ENCODE measurements at regions not wholly inside any gene's neighbourhood (a gene's known extent, or its start where the extent isn't known, plus 50 kb on each side); places are given as distances from the start of the nearest gene placed in this dataset.

GRCh38 chr10:89153971-89154370, 53.1 kb downstream of the CH25H start:
- Mint-ChIP-seq H3K9me3 (no peaks in the 10 kb centered on the region), H3K36me3 (ENCODE audit: low read depth) (no peaks in the 10 kb centered on the region), H3K27ac (no peak overlapping the region), H3K4me3 (no peak overlapping the region), H3K4me1 (peaks cover 6% of the 10 kb centered on the region), H3K27me3 (peaks cover 33% of the 10 kb centered on the region)
- no peak for DNase-seq
- POLR2A ChIA-PET: no interaction called here
- CTCF ChIA-PET: no interaction called here

- H3K36me3 Mint-ChIP-seq (ENCODE audit: low read depth): no peaks in the 10 kb centered on the region
- no peak overlapping the region for H3K27ac Mint-ChIP-seq
- H3K27me3 Mint-ChIP-seq: peaks cover 29% of the 10 kb centered on the region
- CTCF ChIA-PET: no interaction called here
- no peaks in the 10 kb centered on the region for H3K4me1 Mint-ChIP-seq
- no peaks in the 10 kb centered on the region for H3K9me3 Mint-ChIP-seq
- H3K4me3 Mint-ChIP-seq: no peak overlapping the region
- no peak for DNase-seq
- POLR2A ChIA-PET: no interaction called here
These were observed 54.0 kb downstream of the CH25H start for GRCh38 chr10:89153116-89153515.

DNA sequence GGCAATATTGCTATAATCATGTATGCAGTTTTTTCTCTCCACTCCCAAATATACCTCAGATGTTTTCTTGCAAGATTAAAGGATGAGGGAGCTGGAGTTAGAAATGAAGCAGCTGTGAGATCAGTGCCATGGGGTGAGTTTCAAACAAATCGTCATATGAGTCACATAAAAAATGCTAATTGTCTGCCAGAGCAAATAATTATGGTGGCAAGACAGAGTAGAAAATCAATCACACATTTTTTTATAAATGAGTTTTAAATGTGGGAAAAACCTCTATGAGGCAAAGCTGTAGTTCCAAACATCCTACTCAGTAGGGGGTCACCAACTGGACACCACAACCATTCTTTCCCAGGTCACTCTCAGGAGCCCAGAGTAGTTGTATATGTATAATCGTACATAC, 55.3 kb downstream of the CH25H start:
- H3K4me3 Mint-ChIP-seq: no peak overlapping the region
- POLR2A ChIA-PET: no interaction called here
- CTCF ChIA-PET: no interaction called here

DNA sequence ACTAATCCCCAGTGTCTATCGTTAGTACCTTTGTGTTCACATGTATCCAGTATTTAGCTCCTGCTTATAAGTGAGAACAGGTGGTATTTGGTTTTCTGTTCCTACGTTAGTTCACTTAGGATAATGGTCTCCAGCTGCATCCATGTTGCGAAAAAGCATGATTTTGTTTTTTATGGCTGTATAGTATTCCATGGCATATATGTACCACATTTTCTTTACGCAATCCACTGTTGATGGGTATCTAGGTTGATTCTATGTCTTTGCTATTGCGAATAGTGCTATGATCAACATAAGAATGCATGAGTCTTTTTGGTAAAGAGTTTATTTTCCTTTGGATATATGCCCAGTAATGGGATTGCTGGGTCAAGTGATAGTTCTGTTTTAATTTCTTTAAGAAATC, 59.1 kb downstream of the CH25H start:
- peaks cover 7% of the 10 kb centered on the region for H3K27me3 Mint-ChIP-seq
- H3K27ac Mint-ChIP-seq: no peak overlapping the region
- H3K9me3 Mint-ChIP-seq: no peaks in the 10 kb centered on the region
- no peak overlapping the region for H3K4me3 Mint-ChIP-seq
- POLR2A ChIA-PET: no interaction called here
- DNase-seq: no peak
- CTCF ChIA-PET: no interaction called here
- peaks cover 16% of the 10 kb centered on the region for H3K4me1 Mint-ChIP-seq
- H3K36me3 Mint-ChIP-seq (ENCODE audit: low read depth): no peaks in the 10 kb centered on the region

More for the DNA sequence above, 55.3 kb downstream of the CH25H start:
- H3K9me3 Mint-ChIP-seq: no peaks in the 10 kb centered on the region
- no peaks in the 10 kb centered on the region for H3K4me1 Mint-ChIP-seq
- no peak overlapping the region for H3K27ac Mint-ChIP-seq
- H3K36me3 Mint-ChIP-seq (ENCODE audit: low read depth): no peaks in the 10 kb centered on the region
- no peak for DNase-seq
- peaks cover 26% of the 10 kb centered on the region for H3K27me3 Mint-ChIP-seq

DNA sequence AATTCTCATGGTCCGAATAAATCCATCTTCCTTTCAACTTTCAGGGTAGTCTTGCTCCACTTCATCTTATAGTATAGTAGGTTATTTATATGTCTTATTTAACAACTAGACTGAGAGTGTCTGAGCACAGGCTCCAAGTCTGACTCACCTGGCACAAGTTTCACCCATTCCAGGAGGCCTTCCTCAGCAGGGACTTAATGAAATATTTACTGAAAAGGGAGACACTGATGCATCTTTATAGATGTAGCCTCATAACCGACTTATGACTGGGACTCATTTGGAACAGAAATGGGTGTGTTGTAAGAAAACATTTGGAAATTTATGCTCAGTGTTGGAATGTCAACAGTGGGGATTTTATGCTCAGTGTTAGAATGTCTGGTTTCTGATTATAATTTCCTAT, 59.9 kb downstream of the CH25H start:
- Mint-ChIP-seq H3K9me3 (no peaks in the 10 kb centered on the region), H3K36me3 (ENCODE audit: low read depth) (no peaks in the 10 kb centered on the region), H3K27ac (no peak overlapping the region), H3K4me1 (peaks cover 19% of the 10 kb centered on the region), H3K27me3 (peaks cover 7% of the 10 kb centered on the region), H3K4me3 (no peak overlapping the region)
- POLR2A ChIA-PET: no interaction called here
- no peak for DNase-seq
- CTCF ChIA-PET: no interaction called here

GRCh38 chr10:89144836-89145235, 62.3 kb downstream of the CH25H start:
- ChIA-PET CTCF (interaction anchor here (0.6 kb wide), 1 partner anchor 411 kb away, joined by 3 read pairs; no protein-coding TSS in a partner anchor), POLR2A (interaction anchor here (1.2 kb wide), 1 partner anchor 19 kb away, joined by 3 read pairs; no protein-coding TSS in a partner anchor)
- Mint-ChIP-seq H3K4me1 (peaks cover 19% of the 10 kb centered on the region), H3K9me3 (no peaks in the 10 kb centered on the region), H3K36me3 (ENCODE audit: low read depth) (no peaks in the 10 kb centered on the region), H3K27me3 (peaks cover 4% of the 10 kb centered on the region), H3K27ac (no peak overlapping the region), H3K4me3 (no peak overlapping the region)
- no peak for DNase-seq

DNA sequence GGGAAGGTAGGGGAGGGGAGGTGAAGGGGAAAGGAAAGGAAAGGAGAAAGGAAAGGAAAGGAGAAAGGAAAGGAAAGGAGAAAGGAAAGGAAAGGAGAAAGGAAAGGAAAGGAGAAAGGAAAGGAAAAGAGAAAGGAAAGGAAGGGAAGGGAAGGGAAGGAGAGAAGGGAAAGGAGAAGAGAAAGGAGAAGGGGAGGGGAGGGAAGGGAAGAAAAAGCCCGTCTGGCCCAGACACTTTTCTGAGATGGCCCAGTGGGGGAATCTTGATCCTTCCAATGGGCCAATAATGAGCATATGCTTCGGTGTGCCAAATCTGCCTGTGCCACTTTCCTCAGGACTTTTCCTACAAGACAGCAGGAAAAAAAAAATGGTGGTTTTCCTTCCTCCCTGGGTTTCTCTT, 64.5 kb downstream of the CH25H start:
- no peaks in the 10 kb centered on the region for H3K9me3 Mint-ChIP-seq
- CTCF ChIA-PET: no interaction called here
- H3K4me1 Mint-ChIP-seq: peaks cover 21% of the 10 kb centered on the region
- H3K27me3 Mint-ChIP-seq: peaks cover 4% of the 10 kb centered on the region
- no peak overlapping the region for H3K27ac Mint-ChIP-seq
- H3K36me3 Mint-ChIP-seq (ENCODE audit: low read depth): no peaks in the 10 kb centered on the region
- POLR2A ChIA-PET: no interaction called here
- H3K4me3 Mint-ChIP-seq: no peak overlapping the region
- no peak for DNase-seq

- CTCF ChIA-PET: no interaction called here
- Mint-ChIP-seq H3K4me1 (peaks cover 12% of the 10 kb centered on the region), H3K4me3 (no peak overlapping the region), H3K9me3 (no peaks in the 10 kb centered on the region), H3K36me3 (ENCODE audit: low read depth) (no peaks in the 10 kb centered on the region), H3K27me3 (peaks cover 4% of the 10 kb centered on the region), H3K27ac (no peak overlapping the region)
- POLR2A ChIA-PET: no interaction called here
- DNase-seq: no peak
These were observed 68.2 kb downstream of the CH25H start for GRCh38 chr10:89138755-89139490.

DNA sequence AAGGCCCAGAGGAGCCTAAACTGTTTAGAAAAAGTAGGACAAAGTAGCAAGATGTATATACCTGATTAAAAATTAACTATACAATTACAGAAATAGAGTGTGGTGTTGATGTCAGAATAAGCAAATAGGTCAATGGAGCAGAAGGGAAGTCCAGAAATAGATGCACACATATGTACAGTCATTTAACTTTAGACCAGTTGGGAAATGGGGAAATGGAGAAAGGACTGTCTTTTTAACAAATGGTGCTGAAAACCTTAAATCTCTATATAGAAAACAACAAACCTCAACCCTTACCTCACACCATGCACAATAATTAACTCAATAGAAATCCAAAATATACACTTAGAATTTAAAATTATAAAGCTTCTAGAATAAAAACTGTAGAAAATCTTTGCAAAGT, 72.2 kb downstream of the CH25H start:
- Mint-ChIP-seq H3K36me3 (ENCODE audit: low read depth) (no peaks in the 10 kb centered on the region), H3K4me3 (no peak overlapping the region), H3K27me3 (peaks cover 7% of the 10 kb centered on the region), H3K9me3 (no peaks in the 10 kb centered on the region), H3K4me1 (peaks cover 2% of the 10 kb centered on the region), H3K27ac (no peak overlapping the region)
- ChIA-PET POLR2A (no interaction called here), CTCF (no interaction called here)
- DNase-seq: no peak

DNA sequence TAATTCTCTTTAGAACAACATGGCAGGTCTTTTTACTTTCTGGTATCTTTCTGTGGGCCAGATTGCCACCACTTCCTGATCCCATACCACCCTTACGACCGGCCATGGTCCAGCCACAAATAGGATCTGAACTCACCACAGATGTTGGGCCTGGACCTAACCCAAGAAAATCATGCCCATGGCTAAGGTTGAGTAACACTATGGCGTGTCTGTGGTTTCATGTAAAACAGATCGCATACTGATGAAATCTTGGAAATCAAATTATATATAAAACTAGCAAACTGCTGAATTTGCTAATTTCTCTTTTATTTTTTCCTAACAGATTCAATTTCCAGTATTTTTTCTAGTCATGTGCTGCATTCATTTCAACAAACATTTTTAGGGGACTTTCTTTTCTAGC, 77.2 kb downstream of the CH25H start:
- Mint-ChIP-seq H3K27me3 (peaks cover 14% of the 10 kb centered on the region), H3K9me3 (no peaks in the 10 kb centered on the region), H3K4me1 (no peaks in the 10 kb centered on the region), H3K27ac (no peak overlapping the region), H3K36me3 (ENCODE audit: low read depth) (no peaks in the 10 kb centered on the region), H3K4me3 (no peak overlapping the region)
- POLR2A ChIA-PET: no interaction called here
- CTCF ChIA-PET: no interaction called here
- no peak for DNase-seq

- no peak overlapping the region for H3K4me3 Mint-ChIP-seq
- H3K4me1 Mint-ChIP-seq: no peaks in the 10 kb centered on the region
- POLR2A ChIA-PET: no interaction called here
- CTCF ChIA-PET: no interaction called here
- H3K27ac Mint-ChIP-seq: no peak overlapping the region
- no peak for DNase-seq
- no peaks in the 10 kb centered on the region for H3K9me3 Mint-ChIP-seq
- H3K27me3 Mint-ChIP-seq: peaks cover 31% of the 10 kb centered on the region
- H3K36me3 Mint-ChIP-seq (ENCODE audit: low read depth): no peaks in the 10 kb centered on the region
These were observed 84.6 kb downstream of the CH25H start for GRCh38 chr10:89122433-89123051.

DNA sequence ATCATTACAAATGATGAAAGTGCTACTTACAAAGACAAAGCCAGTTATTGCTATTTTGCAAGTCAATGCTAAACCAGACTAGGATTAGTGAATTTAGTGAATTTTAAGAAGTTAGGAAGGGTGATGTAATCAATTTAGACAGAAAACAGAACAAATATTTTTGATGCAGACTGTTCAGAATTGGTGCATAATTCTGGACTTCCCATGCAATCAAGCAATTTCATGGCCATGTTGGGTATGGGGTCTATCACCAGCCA, 85.4 kb downstream of the CH25H start:
- Mint-ChIP-seq H3K4me3 (no peak overlapping the region), H3K27ac (no peak overlapping the region), H3K27me3 (peaks cover 36% of the 10 kb centered on the region), H3K9me3 (no peaks in the 10 kb centered on the region), H3K4me1 (no peaks in the 10 kb centered on the region), H3K36me3 (ENCODE audit: low read depth) (no peaks in the 10 kb centered on the region)
- POLR2A ChIA-PET: no interaction called here
- DNase-seq: no peak
- CTCF ChIA-PET: no interaction called here

GRCh38 chr10:89120931-89121763, 86.0 kb downstream of the CH25H start:
- DNase-seq: no peak
- H3K4me3 Mint-ChIP-seq: no peak overlapping the region
- H3K27ac Mint-ChIP-seq: no peak overlapping the region
- H3K27me3 Mint-ChIP-seq: peaks cover 39% of the 10 kb centered on the region
- ChIA-PET POLR2A (no interaction called here), CTCF (no interaction called here)
- H3K9me3 Mint-ChIP-seq: no peaks in the 10 kb centered on the region
- no peaks in the 10 kb centered on the region for H3K4me1 Mint-ChIP-seq
- no peaks in the 10 kb centered on the region for H3K36me3 Mint-ChIP-seq (ENCODE audit: low read depth)

GRCh38 chr10:89119651-89120050, 87.5 kb downstream of the CH25H start:
- CTCF ChIA-PET: no interaction called here
- no peak for DNase-seq
- H3K4me1 Mint-ChIP-seq: no peaks in the 10 kb centered on the region
- H3K4me3 Mint-ChIP-seq: no peak overlapping the region
- peaks cover 36% of the 10 kb centered on the region for H3K27me3 Mint-ChIP-seq
- no peaks in the 10 kb centered on the region for H3K36me3 Mint-ChIP-seq (ENCODE audit: low read depth)
- no peaks in the 10 kb centered on the region for H3K9me3 Mint-ChIP-seq
- POLR2A ChIA-PET: no interaction called here
- H3K27ac Mint-ChIP-seq: no peak overlapping the region

Data from activated CD4-positive, alpha-beta memory T cell treated with anti-CD3 and anti-CD28 coated beads, Interleukin-2, amount 10 ng/mL, durations not matched to agents 7 days and 5 days (primary cell).